ENCODE measurements at regions not wholly inside any gene's neighbourhood (a gene's known extent, or its start where the extent isn't known, plus 50 kb on each side); places are given as distances from the start of the nearest gene placed in this dataset.

DNA sequence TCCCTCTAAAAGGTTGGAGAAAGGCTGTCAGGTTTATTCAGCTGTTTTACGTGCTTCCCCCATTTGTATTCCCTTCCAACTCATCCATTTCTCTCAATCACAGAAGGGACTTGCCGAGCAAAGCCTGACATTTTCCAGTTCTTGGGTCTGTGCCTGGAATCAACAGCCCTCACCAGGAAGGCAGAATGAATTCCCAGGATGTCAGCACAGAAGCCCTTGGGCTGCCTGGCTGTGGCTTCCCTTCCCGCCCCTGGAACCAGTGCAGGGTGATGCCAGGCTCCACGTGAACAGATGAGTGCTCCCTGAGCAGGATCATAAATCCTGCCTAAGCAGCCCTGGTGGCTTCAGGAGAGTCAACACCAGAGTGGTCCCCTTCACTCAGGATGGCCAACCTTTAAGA, 86.1 kb upstream of the CD83 start:
- DNase-seq, result no peak

DNA sequence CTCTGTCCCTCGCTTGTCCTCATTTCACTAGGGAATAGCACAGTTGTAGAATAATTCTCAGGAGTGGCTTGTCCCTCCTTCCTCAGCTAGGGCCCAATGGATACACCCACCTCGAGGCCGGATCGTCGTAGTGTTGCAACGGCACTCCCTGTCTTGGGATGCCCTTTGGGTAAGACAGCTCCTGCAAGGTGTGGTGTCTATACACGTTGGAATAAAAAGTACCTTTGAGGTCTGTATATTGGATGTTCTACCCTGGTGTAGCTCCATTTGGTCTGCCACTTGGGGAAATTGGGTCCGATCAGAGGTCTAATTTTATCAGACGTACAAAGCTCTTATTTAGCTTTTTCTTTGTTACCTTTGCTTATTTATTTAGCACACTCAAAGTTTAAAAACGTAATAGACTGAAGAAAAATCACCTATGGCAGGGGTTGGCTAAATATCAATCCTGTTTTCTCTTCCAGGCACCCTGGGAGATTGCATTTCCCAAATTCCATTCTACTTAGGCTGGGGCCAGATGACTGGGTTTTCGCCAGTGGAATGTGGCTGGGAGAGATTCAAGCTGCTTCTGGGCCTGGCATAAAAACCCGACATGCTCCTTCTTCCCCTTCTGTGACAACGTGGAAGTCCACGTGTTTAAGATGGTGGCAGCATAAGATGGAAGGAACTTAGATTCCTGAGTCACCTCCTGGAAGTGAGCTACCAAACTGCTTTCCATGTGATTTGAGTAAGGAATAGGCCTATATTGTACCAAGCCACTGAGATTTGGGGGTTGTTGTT, 82.3 kb upstream of the CD83 start:
- DNase-seq, result no peak

DNA sequence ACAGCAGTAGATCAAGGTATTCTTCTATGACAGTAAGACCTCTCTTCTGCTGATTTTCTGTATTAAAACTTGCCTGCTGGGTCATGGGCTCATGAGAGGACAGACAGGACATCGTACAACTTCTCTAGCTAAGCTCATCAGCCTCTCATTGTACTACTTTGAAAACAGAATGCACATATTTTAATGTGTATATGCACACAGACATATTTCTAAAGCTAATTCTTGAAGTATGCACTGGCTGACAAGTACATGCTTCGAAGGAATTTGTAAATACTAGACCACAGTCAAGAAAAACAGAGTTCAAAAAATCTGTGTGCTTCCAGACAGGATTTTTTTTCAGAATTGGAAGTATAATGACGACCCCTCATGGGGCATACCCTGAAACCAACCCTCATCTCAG, 81.7 kb upstream of the CD83 start:
- DNase-seq, result no peak

DNA sequence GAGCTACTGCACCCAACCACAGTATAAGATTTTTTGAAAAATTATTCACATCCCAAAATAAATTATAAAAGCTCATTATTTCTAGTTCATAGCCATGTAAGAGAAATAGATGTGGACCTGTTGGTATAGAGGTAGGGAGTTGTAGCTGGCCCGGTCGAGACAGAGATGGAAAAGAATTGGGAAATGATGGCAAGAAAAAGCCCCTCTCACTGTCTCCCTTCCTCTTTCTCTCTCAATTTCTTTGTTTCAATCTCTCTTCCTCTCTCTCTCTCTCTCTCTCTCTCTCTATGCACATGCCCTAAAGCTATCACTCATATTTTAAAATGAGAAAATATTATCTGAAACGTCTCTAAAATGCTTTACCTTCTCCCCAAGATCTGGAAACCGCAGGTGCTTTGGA, 80.7 kb upstream of the CD83 start:
- peak; percentile 27 to 36 (median 29) for DNase-seq

DNA sequence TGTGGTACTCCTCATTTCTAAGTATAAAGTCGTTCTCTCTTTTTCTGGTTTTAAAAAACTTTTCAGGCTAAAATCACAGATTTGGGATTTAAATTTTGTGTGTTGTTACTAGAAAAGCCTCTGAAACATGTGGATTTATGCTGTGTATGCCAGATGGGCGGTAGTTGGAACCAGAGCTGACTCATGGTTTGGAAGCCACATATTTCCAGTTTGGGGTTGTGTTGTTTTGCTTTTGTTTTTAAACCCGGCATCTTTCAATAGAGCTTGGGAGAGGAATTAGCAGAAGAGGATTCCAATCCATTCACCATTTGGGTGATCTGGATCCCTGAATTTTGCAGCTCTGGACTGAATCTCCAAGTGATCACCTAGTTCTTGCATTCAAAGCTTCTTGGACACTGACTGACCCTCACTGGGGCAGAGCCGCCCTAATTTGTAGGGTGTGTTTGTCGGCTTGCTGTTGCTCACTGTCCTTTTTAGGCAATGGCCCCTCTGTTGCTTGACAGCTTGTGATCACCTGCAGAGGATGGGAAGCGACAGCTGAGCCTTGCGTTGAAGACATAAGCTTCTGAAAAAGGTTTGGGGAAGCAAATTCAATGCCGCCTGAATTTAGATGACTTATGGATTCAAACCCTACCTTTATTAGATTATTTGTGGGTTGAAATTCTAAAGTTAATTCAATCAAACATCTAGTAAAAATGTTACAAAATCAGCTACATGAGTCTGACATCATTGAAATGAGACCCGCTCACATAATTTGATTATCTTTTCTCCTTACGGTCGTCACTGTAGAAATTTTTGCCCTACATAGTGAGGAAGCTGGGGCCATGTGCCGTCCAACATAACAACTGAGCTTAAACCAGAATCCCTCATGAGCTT, 79.9 kb upstream of the CD83 start:
- peak; percentile 58 to 67 (median 66) for DNase-seq

DNA sequence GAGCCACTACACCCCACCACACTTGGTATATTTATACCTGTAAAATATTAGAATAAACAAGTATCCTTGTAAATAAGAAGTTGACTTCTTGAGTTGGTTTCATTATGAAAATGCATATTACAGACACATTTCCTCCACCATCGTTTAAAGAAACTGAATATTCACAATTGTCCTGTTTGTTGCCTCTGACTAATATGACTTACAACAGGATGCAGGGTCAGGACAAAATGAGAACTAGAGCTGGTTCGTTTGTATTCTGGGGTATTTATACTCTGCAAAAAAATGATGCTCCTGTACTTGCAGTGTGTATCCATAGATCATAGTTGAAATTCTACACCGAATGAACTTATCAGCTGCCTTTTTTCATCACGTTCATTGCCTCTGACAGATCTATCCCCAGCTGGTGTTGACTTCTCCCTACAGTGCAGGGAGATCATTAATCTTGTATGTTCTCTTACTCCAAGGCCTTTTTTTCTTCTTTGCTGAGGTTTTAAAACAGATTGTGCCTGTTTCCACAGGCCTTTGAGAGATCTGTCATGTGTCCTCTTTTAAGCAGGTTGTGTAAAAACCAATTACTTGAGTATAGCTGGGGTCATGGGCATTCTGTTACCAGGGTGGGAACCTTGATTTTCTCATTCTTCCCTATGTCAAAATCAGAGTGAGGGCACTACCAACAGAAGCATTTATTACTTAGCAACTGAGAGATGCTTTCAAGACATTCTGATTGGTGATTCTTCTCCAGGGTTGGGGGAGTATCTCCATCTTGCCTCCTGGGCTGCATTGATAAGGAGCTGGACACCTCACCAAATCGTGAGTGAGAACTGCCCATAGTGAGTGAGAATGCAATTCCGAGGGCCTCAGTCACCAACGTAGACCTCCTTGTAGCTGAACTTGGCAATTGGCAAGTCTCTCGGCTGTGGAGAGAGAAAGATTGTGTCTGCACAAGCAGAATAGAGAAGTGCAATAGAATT, 78.8 kb upstream of the CD83 start:
- no peak for DNase-seq

DNA sequence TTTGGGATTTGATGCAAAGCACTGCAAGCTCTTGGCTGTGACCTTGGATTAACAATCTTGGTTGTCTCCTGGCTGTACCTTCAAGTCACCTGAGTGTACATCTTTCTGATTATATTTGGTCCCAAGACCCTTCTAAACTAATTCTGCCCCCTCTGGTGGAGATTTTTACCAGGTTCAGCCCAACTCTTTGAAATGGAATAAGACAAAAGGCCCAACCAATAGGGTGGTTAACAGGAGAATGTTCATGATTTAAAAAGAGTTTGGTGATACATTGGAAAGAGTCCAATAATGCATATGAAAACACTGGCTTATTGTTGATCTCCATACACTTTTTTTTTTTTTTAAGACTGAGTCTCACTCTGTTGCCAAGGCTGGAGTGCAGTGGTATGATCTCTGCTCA, 77.5 kb upstream of the CD83 start:
- DNase-seq, result no peak

DNA sequence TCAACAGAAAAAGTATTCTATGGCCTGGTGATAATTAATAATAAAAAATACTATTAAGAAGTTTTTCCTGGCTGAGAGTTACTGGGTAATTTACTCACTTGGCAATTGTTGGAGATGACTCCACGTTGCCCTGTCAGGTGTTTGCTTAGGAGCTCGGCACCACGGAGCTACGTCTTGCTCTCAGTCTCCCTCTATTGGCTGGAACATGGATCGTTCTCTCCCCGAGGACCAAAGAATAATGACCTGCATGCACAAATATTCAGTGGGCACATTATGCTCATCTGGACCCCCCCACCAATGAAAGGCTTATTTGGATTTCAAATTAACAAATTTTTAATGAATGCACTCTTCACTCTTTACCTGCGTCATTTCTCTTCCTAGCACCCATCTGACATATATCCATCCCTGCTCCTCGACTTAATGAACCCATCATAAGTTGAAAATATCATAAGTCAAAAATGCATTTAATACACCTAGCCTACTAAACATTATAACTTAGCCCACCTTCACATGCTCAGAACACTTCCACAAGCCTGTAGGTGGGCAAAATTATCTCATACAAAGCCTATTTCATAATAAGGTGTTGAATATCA, 71.0 kb upstream of the CD83 start:
- DNase-seq, result peak; percentile 54 to 72 (median 69)

DNA sequence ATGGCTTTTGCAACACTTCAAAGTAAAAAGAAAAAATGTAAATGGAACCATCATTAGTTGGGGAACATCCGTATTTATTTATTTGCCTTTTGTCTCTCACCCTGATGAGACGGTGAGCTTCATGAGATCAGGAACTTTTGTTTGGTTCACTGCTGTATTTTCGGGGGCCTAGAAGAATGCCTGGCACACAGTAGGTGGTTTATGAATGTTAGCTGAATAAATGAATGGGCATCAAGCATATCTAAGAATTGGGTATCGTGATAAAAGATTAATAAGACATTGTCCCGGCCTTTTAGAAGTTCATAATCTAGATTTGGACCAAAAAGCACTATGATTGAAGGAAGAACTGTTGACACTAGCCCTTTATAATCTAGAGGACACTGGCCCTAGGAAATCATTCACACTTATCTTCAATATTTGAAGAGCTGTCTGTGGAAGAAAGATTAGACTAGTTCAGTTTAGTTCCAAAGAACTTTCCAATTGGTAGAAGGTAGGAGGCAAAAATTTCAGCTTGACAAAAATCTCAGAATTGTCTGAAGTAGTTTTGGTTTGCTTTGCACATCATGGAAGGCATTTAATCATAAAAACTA, 70.3 kb upstream of the CD83 start:
- DNase-seq, result no peak

DNA sequence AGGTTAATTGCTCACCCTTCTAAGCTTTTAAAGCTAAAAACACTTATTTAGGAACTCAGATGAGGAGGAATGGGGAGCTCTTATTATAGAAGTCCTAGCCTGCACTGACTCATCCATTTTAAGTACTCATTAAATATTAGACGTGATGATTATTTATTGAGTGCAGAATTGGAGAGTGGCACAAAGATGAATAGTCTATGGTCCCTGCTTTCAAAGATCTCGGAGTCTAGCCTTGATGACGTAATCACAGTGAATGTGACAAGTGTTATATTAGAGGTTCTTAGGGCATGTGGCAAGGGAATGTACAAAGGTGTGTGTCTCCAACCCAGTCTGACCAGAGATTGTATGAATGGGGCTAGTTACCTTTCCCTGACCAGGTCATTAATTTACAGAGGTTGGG, 68.7 kb upstream of the CD83 start:
- no peak for DNase-seq

DNA sequence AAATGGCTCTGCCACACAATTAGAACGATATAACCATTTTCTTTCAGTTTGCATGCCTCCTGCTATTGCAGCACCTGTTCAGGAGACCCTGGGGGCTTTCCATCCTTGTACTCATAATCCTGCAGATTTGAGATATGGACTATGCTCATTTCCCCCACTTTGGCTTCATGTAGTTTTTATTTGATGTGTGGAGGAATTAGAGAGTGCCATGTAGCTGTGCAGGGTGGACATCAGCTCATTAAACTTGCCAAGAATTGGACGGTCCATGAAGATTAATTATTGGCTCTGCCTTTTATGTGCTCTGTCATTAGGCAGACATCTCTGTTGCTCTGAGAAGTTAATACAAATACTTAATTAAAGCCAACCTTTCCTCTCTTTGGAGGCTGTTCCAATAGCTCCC, 66.2 kb upstream of the CD83 start:
- DNase-seq, result no peak

DNA sequence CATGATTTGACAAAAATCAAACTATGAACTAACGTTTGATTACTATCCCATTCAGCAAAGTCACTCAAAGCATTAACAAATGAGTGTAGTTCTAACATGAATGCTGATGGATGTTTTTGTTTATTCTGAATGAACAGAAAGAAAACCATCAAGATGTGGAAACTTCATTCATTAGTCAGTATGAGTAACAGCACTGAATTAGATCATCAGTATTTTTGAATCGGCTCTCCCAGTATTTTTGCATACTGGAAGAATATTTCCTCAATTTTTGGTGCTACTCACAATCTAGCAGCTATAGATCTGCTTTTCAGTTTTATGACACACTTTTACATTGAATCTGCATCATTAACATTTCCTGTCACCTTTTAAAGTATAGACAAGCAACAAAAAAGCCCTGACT, 63.8 kb upstream of the CD83 start:
- DNase-seq, result peak; percentile 63 to 93 (median 80)

DNA sequence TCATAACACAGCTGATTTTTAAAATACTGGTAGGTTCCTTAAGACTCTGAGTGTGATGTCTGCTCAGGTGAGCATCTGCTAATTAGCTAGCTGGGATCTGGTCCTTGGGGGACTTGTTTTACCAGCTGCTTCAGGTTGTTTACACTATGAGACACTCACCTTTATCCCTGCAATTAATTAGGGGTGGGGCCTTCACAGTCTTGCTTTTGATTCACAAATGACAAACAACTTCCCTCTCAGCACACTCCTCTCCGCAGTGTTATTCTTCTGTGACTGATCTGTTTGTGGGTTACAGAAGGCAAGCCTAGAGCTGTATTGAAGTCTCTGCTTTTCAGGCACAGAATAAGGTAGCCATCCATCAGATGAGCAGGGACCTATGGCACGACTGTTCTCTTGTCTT, 62.0 kb upstream of the CD83 start:
- DNase-seq, result no peak

DNA sequence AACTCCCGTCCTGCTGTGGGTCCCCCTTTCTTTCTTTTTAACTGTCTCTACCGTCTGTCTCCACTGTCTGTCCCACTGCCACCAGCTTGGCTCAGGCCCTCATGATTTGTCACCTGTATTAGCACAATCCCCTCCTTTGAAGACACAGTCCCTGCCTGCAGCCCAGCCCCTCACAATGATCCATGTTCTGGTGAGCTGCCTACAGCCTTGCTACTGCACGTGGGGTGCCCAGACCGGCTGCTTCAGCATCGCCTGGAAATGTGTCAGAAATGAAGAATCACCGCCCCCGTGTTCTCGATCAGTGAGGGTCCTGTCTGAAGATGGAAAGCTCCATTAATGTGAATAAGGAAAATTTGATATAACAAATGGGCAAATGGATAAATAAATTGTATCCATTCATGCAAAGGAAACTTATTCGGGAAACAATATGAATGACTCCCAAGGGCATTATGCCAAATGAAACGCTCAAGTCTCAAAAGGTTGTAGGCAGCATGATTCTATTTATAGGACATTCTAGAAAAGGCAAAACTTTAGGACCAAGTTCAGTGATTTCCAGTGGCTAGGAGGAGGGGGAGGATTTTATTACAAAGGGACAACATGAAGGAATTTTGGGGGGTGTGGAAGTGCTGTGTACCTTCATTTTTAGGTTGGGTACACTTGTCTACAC, 59.4 kb upstream of the CD83 start:
- no peak for DNase-seq

DNA sequence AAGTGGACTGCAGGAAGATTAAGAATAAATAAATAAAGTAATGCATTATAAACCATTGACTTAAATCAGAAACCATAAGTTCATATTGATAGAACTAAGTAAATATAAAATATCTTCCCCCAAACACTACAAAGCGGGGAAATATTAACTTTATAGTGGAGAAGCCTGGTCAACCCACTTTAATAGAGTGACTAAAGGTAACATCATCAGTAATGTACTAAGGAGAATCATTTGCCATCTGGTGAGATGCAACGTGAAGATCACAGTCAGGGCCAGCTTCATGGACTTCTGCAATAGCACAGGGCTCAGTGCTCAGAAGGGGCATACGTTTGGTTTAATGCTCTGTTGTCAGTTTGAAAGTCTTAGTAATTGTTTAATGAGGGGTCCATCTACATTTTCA, 58.8 kb upstream of the CD83 start:
- DNase-seq, result no peak

DNA sequence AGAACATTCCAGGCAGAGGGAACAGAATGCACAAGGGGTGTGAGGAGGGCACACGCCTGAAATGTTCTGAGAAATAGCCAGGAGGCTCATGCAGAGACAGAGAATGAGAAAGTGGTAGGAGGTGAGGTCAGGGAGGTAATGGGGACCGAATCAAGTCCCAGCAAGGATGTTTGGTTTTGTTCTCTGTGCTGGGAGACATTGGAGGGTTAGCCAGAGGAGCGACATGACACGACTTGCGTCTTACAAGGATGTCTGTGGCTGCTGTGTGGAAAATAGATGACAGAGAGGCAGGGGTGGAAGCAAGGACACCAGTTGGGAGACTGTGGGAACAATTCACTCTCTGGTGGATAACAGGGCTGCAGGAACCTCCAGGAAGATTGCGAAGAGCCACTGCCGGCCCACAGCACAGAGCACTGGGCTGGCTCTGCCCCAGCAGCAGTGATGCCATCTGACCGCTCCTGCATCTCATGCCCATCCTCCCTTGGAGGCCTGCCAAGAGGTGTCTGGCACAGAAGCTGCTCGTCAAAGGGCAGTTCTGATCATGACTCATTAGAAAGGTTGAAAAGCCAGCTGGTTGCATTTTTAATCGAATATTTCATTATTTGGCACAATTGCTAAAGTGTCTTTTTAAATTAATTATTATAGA, 57.7 kb upstream of the CD83 start:
- DNase-seq, result no peak

DNA sequence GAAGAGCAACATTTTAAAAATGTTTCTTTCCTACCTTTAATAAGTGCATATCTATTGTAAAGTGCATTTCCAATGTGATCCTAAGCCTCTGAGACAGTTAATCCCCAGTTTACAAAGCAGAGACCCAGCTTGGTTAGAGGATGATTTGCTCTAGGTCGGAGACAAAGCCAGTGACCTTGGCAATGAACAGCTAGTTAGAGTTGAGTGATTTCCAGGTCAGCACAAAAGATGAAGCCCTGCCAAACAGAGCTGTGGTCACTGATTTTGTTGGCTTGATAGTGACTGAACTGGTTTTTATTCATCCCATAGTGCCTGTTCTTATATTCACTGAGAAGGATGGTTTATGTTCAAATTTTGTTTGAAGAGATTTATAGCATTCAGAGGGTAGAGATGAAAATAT, 56.6 kb upstream of the CD83 start:
- no peak for DNase-seq

DNA sequence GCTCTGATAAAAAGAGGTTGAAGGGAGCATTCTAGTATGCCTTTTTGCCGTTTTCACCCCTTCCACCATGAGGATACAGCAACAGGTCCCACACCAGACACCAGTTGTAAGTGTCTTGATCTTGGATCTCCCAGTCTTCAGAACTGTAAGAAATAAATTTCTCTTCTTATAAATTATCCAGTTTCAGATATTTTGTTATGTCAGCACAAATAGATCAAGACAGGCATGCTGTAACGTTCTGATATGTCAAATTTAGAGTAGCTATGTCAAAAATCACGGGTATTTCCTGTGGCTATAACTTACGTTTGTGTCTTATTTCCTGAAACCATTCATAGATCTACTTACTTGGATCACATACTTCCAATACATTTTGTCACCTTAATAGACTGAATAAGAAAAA, 55.9 kb upstream of the CD83 start:
- DNase-seq, result no peak

DNA sequence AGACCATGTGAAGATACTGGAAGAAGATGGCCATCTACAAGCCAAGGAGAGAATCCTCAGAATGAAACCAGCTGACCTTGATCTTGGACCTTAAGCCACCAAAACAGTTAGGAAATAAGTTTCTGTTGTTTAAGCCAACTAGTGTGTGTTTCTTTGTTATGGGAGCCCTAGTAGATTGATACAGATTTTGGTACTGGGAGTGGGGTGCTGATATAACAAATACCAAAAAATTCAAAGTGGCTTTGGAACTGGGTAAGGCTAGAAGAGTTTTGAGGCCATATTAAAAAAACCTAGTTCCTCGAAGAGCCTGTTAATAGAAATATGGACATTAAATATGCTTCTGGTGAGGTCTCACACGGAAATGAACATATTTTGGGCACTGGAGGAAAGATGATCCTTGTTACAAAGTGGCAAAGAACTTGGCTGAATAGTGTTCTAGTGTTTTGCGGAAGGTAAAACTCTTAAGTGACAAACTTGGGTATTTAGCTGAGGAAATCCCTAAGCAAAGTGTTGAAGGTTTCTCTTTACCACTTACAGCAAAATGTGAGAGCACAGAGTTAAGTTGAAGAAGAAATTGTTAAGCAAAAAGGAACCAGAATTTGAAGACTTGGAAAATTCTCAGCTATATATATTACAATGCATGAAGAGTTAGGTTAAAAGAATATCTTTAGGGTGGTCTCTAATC, 55.1 kb upstream of the CD83 start:
- no peak for DNase-seq

DNA sequence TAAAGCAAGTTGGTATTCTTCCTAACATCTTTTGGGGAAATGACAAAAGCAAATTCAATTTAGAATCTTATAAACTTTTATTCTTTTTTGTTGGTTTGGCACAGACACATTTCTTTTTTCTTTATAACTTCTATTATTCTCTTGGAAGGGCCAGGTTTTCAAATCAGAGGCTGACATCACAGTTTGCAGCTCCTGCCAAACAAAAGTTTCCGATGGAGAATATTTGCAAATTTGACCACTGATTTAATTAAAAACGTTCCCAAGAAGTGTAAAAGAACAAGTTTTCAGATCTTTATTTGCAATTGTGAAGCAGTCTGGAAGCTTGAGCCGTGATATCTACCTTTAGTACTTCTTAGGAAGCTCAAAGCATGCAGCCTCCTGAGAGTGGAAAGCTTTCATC, 53.8 kb upstream of the CD83 start:
- DNase-seq, result no peak

DNA sequence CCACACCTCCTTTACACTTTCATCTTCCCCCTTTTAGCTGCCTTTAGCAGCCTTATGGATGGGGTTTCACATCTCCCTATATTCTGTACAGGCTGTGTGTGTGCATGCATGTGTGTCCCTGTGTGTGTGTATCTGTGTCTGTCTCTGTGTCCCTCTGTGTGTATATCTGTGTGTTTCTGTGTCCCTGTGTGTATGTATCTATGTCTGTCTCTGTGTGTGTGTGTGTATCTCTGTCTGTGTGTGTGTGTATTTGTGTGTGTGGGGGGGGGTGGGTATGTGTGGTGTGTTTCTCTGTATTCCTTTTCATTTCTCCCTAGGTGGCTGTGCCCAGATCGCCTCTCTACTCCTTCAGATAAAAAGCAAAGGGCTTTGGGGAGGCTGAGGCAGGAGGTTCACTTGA, 52.2 kb upstream of the CD83 start:
- DNase-seq, result no peak

Data from suppressor macrophage treated with lipopolysaccharide for 1 hour (primary cell).